BLaER1 treated with 17β-estradiol and CSF1 and Interleukin-3, amounts not matched to agents 10 nM and 100 nM (cell line): ENCODE measurements at regions not wholly inside any gene's neighbourhood (a gene's known extent, or its start where the extent isn't known, plus 50 kb on each side); places are given as distances from the start of the nearest gene placed in this dataset.

Experiments
- H3K27ac ChIP-seq, 11 experiments: shearing (Covaris generic); formaldehyde crosslinking; 2 replicates each; pipeline ENCODE4 v1.8.1; 2022
- H3K27me3 ChIP-seq, 11 experiments: shearing (Covaris generic); formaldehyde crosslinking; 2 replicates each; pipeline ENCODE4 v1.8.1; 2022
- H3K36me3 ChIP-seq, 11 experiments: shearing (Covaris generic); formaldehyde crosslinking; 2 replicates each; pipeline ENCODE4 v1.8.1; 2022
- H3K4me1 ChIP-seq, 10 experiments: shearing (Covaris generic); formaldehyde crosslinking; 2 replicates each; pipeline ENCODE4 v1.8.1; 2022
- H3K4me2 ChIP-seq, 11 experiments: shearing (Covaris generic); formaldehyde crosslinking; 2 replicates each; pipeline ENCODE4 v1.8.1; 2022
- H3K4me3 ChIP-seq, 10 experiments: shearing (Covaris generic); formaldehyde crosslinking; 2 replicates each; pipeline ENCODE4 v1.8.1; 2022
- H3K9ac ChIP-seq, 11 experiments: shearing (Covaris generic); formaldehyde crosslinking; 2 replicates each; pipeline ENCODE4 v1.8.1; 2022
- H3K9me3 ChIP-seq, 11 experiments: shearing (Covaris generic); formaldehyde crosslinking; replicated peaks in 1 of 11; 2 replicates each; pipeline ENCODE4 v1.8.1; 2022
- H4K20me1 ChIP-seq, 11 experiments: shearing (Covaris generic); formaldehyde crosslinking; 2 replicates each; pipeline ENCODE4 v1.8.1; 2022
- Cebpa-rat ChIP-seq, 11 experiments: shearing (Covaris generic); IDR thresholded peaks; 2 replicates each; pipeline ENCODE4 v1.8.1; 2022

DNA sequence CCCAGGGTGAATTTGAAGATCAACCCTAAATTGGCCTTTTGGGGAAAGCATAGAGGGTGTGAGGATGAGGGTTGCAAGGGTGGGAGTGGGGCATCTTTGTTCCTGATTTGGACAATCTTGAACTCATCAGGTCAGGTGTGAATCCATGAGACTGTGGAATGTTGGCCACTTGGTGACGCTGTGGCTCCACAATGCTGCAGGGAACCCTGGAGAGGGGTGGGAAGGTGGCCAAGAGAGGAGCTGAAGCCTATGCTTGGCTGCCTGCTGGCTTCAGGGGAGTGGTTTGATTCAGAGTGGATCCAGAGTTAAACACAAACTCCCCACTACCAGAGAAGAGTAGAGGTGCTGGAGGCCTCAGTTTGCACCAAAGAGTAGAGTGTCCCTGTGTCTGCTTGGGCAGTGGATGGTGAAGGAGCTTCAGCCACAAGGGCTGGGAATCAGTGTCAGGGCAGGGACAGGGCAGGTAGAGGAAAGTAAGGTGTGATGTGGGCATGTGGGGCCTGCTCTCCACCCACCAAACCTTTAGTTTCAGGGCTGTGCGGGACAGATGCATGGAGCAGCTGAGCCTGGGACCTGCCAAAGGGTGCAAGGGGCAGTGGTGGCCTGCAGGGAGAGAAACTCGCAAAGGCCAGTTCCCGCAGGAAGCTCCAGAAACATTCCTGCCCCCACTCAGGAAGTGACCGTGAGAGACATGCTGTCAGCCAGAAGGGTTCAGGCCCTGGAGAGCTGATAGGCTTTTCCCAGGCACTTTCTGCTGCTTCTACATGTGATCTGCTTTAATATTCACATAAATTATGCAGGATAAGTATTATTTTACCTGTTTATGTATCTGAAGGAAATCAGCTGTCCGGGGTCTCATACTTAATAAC is 81.0 kb upstream of the PRSS58 start:
- H3K4me3 ChIP-seq: no peak overlapping the region
- H3K9ac ChIP-seq: no peak overlapping the region
- H3K4me2 ChIP-seq: no peak overlapping the region
- H3K27ac ChIP-seq: no peak overlapping the region
- H3K9me3 ChIP-seq: no peaks in the 10 kb centered on the region
- H3K27me3 ChIP-seq: no peaks in the 10 kb centered on the region
- TF ChIP-seq Cebpa-rat (IDR thresholded peaks at IDR 0.05): no peak
- no peaks in the 10 kb centered on the region for H3K36me3 ChIP-seq
- H3K4me1 ChIP-seq: peaks cover 0 to 7% (median 3%) of the 10 kb centered on the region in 10 experiments; a peak in 5 of 20 replicates
- H4K20me1 ChIP-seq: no peaks in the 10 kb centered on the region

DNA sequence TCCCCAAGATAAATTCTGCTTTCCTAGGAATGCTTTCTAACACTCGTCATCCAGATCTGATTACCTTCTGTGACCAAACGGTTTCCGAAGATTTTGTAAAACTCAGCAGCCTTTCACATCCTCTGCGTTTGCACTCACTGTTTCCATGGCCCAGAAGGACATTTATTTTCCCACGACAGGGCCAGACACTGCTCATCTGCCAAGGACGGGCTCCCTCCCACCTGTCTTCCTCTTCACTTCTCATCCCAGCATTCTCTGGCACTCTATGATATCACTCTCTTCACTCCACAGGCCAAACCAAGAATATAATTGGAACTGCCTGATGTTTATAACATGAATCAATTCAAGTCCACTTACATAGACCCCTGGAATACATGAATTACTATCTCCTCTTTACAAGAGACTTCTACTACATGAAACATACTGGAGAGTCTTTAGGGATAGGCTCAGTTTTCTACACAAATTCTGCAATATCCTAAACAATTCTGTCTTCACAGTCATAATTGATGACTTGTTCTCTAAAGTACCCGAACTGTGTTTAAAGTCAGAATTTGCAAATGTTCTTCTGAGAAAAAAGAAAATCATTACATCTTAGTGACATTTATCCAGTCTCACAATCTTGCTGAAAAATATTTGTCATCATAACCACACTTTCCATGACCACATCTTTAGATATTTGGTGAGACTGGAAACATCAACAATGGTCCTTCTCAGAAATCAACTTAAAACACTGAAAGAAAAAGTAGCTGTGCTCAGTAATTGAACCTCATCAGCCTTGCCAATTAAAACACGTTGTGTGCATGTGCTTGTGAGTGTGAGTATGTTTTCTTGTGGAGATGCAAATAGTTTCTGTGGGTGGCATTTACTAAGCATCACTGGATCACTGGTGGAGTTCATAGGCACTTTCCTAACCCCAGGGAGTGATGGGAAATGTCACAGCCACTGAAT is 79.5 kb upstream of the PRSS58 start:
- no peaks in the 10 kb centered on the region for H3K9me3 ChIP-seq
- no peak for TF ChIP-seq Cebpa-rat (IDR thresholded peaks at IDR 0.05)
- H3K27me3 ChIP-seq: no peaks in the 10 kb centered on the region

GRCh38 chr7:142334806-142335205 is 76.9 kb upstream of the PRSS58 start:
- TF ChIP-seq Cebpa-rat (IDR thresholded peaks at IDR 0.05): no peak
- no peaks in the 10 kb centered on the region for H3K36me3 ChIP-seq
- H3K4me1 ChIP-seq: peaks cover 0 to 1% (median under 1%) of the 10 kb centered on the region in 10 experiments; a peak in 5 of 20 replicates
- H4K20me1 ChIP-seq: no peaks in the 10 kb centered on the region
- H3K4me3 ChIP-seq: no peak overlapping the region
- no peak overlapping the region for H3K4me2 ChIP-seq
- no peak overlapping the region for H3K27ac ChIP-seq
- no peaks in the 10 kb centered on the region for H3K9me3 ChIP-seq
- H3K27me3 ChIP-seq: no peaks in the 10 kb centered on the region
- H3K9ac ChIP-seq: no peak overlapping the region

More for the DNA sequence above, 79.5 kb upstream of the PRSS58 start:
- H3K27ac ChIP-seq: no peak overlapping the region
- H3K36me3 ChIP-seq: no peaks in the 10 kb centered on the region
- no peak overlapping the region for H3K4me3 ChIP-seq
- H4K20me1 ChIP-seq: no peaks in the 10 kb centered on the region
- H3K9ac ChIP-seq: no peak overlapping the region
- no peak overlapping the region for H3K4me2 ChIP-seq
- peaks cover 0 to 7% (median 3%) of the 10 kb centered on the region in 10 experiments; a peak in 5 of 20 replicates for H3K4me1 ChIP-seq

- Histone ChIP-seq H3K4me3 (no peak overlapping the region), H4K20me1 (no peaks in the 10 kb centered on the region), H3K9me3 (no peaks in the 10 kb centered on the region), H3K27me3 (no peaks in the 10 kb centered on the region), H3K36me3 (no peaks in the 10 kb centered on the region), H3K9ac (no peak overlapping the region), H3K4me2 (no peak overlapping the region), H3K27ac (no peak overlapping the region), H3K4me1 (peaks cover 0 to 4% (median under 1%) of the 10 kb centered on the region in 10 experiments; a peak in 10 of 20 replicates)
- no peak for TF ChIP-seq Cebpa-rat (IDR thresholded peaks at IDR 0.05)
Measured at GRCh38 chr7:142334236-142334635, 76.4 kb upstream of the PRSS58 start.

DNA sequence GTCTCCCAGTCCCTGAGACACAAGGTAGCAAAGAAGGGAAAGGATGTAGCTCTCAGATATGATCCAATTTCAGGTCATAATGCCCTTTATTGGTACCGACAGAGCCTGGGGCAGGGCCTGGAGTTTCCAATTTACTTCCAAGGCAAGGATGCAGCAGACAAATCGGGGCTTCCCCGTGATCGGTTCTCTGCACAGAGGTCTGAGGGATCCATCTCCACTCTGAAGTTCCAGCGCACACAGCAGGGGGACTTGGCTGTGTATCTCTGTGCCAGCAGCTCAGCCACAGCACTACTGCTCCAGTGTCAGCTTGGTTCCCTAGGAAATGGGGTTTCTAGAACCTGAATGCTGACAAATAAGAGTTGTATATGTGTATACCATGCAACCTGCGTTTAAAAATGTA is 74.6 kb upstream of the PRSS58 start:
- no peaks in the 10 kb centered on the region for H3K9me3 ChIP-seq
- H3K27me3 ChIP-seq: no peaks in the 10 kb centered on the region
- no peak overlapping the region for H3K4me2 ChIP-seq
- no peak overlapping the region for H3K4me3 ChIP-seq
- H3K27ac ChIP-seq: no peak overlapping the region
- peaks cover 8 to 22% (median 18%) of the 10 kb centered on the region in 10 experiments; a peak in 18 of 20 replicates for H3K4me1 ChIP-seq
- no peaks in the 10 kb centered on the region for H4K20me1 ChIP-seq
- no peak for TF ChIP-seq Cebpa-rat (IDR thresholded peaks at IDR 0.05)
- no peak overlapping the region for H3K9ac ChIP-seq
- H3K36me3 ChIP-seq: no peaks in the 10 kb centered on the region

DNA sequence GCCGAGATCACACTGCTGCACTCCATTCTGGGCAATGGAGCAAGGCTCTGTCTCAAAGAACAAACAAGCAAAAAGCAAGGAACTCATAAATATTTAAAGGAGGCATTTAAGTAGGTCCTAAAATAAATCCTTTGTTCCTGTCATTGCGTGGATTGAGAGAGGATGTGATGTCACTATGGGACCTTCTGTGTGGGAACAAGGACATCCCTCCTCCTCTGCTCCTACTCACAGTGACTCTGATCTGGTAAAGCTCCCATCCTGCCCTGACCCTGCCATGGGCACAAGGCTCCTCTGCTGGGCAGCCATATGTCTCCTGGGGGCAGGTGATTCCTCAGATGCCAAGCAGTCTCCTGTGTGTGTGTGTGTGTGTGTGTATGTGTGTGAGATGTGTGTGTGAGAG is 74.1 kb upstream of the PRSS58 start:
- H3K27ac ChIP-seq: no peak overlapping the region
- H3K4me3 ChIP-seq: no peak overlapping the region
- peaks cover 8 to 25% (median 19%) of the 10 kb centered on the region in 10 experiments; a peak in 18 of 20 replicates for H3K4me1 ChIP-seq
- no peak overlapping the region for H3K9ac ChIP-seq
- no peaks in the 10 kb centered on the region for H3K27me3 ChIP-seq
- H3K9me3 ChIP-seq: no peaks in the 10 kb centered on the region
- no peaks in the 10 kb centered on the region for H3K36me3 ChIP-seq
- H3K4me2 ChIP-seq: no peak overlapping the region
- no peak for TF ChIP-seq Cebpa-rat (IDR thresholded peaks at IDR 0.05)
- H4K20me1 ChIP-seq: no peaks in the 10 kb centered on the region

- H3K9me3 ChIP-seq: no peaks in the 10 kb centered on the region
- no peak overlapping the region for H3K4me3 ChIP-seq
- no peak for TF ChIP-seq Cebpa-rat (IDR thresholded peaks at IDR 0.05)
- H3K36me3 ChIP-seq: no peaks in the 10 kb centered on the region
- no peak overlapping the region for H3K27ac ChIP-seq
- peaks cover 8 to 29% (median 22%) of the 10 kb centered on the region in 10 experiments; a peak in 18 of 20 replicates for H3K4me1 ChIP-seq
- H3K27me3 ChIP-seq: no peaks in the 10 kb centered on the region
- no peaks in the 10 kb centered on the region for H4K20me1 ChIP-seq
- H3K9ac ChIP-seq: no peak overlapping the region
- H3K4me2 ChIP-seq: peak overlapping the region in 9 of 11 experiments; percentile 32 to 78 (median 70); a peak in 16 of 22 replicates
Measured at GRCh38 chr7:142329062-142329790, 71.4 kb upstream of the PRSS58 start.

DNA sequence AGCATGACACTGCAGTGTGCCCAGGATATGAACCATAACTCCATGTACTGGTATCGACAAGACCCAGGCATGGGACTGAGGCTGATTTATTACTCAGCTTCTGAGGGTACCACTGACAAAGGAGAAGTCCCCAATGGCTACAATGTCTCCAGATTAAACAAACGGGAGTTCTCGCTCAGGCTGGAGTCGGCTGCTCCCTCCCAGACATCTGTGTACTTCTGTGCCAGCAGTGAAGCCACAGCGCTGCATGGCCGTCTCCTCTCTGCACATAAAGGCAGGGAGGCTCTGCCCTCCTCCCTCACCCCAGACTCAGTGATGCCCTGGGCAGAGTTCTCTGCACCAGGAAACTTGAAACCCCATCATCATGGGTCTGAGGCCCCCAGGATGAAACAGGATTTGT is 70.7 kb upstream of the PRSS58 start:
- Histone ChIP-seq H3K36me3 (no peaks in the 10 kb centered on the region), H3K9ac (no peak overlapping the region), H3K9me3 (no peaks in the 10 kb centered on the region), H3K4me2 (peak overlapping the region; percentile 8 to 78 (median 67); a peak in 20 of 22 replicates), H3K4me3 (no peak overlapping the region), H3K4me1 (peaks cover 8 to 36% (median 29%) of the 10 kb centered on the region in 10 experiments; a peak in 18 of 20 replicates), H3K27ac (no peak overlapping the region; a peak in 1 of 22 replicates), H3K27me3 (no peaks in the 10 kb centered on the region), H4K20me1 (no peaks in the 10 kb centered on the region)
- TF ChIP-seq Cebpa-rat (IDR thresholded peaks at IDR 0.05): no peak
